A549 (cell line): ENCODE measurements at regions not wholly inside any gene's neighbourhood (a gene's known extent, or its start where the extent isn't known, plus 50 kb on each side); places are given as distances from the start of the nearest gene placed in this dataset.

Source experiments
- EHMT2 ChIP-seq: fragments of 200-600 bp; sonication (generic); IDR thresholded peaks from 2 replicates; pipeline ENCODE4 v1.6.1; 2016; ENCODE audit warnings: antibody characterized with exemption, low read depth, mild to moderate bottlenecking, moderate library complexity
- NFE2L2 ChIP-seq: fragments of 150-350 bp; conservative IDR thresholded peaks from 2 replicates; pipeline ENCODE4 v1.6.1; 2014; ENCODE audit warnings: low read length
- POLR2AphosphoS2 ChIP-seq: conservative IDR thresholded peaks from 2 replicates; pipeline ENCODE4 v1.6.1; 2012; ENCODE audit warnings: low read length, improper control_type of control experiment, inconsistent platforms
- TF ChIP-seq, protein P1 (sequence below): fragments of 450-650 bp; IDR thresholded peaks from 2 replicates; pipeline ENCODE4 v1.6.1; 2014; ENCODE audit warnings: antibody characterized with exemption
- TF ChIP-seq, protein P2 (sequence below): fragments of >200 bp; sonication (Bioruptor Twin); formaldehyde crosslinking; IDR thresholded peaks from 3 replicates; pipeline ENCODE4 v1.5.1; 2016
- TF ChIP-seq, protein P3 (sequence below): fragments of 150-350 bp; IDR thresholded peaks from 2 replicates; pipeline ENCODE4 v1.6.1; 2014; ENCODE audit warnings: low read depth, mild to moderate bottlenecking, low read length

DNA sequence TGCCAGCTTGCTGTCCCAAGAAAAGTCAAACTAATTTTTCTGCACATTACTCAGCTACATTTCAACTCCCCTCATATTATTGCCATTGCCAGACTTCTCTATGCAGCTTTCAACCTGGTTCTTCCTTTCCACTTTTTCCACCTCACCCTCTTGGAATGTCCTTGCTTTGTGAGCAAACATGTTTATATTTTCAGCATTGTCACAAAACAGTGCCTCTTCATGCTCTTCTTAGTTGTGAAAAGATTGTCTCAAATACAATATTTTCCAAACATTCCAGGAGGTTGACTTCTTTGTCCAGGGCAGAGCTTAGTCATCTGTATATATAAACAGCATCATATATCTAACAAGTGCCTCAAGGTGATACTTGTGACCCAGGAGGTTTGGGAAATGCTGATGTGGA is 803.3 kb upstream of the CELF4 start:
- TF ChIP-seq, protein P1, sequence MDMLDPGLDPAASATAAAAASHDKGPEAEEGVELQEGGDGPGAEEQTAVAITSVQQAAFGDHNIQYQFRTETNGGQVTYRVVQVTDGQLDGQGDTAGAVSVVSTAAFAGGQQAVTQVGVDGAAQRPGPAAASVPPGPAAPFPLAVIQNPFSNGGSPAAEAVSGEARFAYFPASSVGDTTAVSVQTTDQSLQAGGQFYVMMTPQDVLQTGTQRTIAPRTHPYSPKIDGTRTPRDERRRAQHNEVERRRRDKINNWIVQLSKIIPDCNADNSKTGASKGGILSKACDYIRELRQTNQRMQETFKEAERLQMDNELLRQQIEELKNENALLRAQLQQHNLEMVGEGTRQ = no peak
- TF ChIP-seq, protein P2, sequence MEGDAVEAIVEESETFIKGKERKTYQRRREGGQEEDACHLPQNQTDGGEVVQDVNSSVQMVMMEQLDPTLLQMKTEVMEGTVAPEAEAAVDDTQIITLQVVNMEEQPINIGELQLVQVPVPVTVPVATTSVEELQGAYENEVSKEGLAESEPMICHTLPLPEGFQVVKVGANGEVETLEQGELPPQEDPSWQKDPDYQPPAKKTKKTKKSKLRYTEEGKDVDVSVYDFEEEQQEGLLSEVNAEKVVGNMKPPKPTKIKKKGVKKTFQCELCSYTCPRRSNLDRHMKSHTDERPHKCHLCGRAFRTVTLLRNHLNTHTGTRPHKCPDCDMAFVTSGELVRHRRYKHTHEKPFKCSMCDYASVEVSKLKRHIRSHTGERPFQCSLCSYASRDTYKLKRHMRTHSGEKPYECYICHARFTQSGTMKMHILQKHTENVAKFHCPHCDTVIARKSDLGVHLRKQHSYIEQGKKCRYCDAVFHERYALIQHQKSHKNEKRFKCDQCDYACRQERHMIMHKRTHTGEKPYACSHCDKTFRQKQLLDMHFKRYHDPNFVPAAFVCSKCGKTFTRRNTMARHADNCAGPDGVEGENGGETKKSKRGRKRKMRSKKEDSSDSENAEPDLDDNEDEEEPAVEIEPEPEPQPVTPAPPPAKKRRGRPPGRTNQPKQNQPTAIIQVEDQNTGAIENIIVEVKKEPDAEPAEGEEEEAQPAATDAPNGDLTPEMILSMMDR = no peak
- TF ChIP-seq NFE2L2 (no peak), POLR2AphosphoS2 (no peak), EHMT2 (no peak)
- TF ChIP-seq, protein P3, sequence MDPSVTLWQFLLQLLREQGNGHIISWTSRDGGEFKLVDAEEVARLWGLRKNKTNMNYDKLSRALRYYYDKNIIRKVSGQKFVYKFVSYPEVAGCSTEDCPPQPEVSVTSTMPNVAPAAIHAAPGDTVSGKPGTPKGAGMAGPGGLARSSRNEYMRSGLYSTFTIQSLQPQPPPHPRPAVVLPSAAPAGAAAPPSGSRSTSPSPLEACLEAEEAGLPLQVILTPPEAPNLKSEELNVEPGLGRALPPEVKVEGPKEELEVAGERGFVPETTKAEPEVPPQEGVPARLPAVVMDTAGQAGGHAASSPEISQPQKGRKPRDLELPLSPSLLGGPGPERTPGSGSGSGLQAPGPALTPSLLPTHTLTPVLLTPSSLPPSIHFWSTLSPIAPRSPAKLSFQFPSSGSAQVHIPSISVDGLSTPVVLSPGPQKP = no peak
